HG02970 (cell line): ENCODE measurements at regions not wholly inside any gene's neighbourhood (a gene's known extent, or its start where the extent isn't known, plus 50 kb on each side); places are given as distances from the start of the nearest gene placed in this dataset.
"Not testable (repeated sequence)": the region's sequence is repeated elsewhere in the genome, so short reads cannot be mapped to it uniquely, and the experiment has no call there.

Source experiments
- ATAC-seq: cut with Tn5 transposase; IDR thresholded peaks from one replicate; pipeline ENCODE4 v1.9.1; 2021; ENCODE audit warnings: mild to moderate bottlenecking, moderate library complexity, moderate number of reproducible peaks; ENCODE audit not compliant: unreplicated experiment, low FRiP score

DNA sequence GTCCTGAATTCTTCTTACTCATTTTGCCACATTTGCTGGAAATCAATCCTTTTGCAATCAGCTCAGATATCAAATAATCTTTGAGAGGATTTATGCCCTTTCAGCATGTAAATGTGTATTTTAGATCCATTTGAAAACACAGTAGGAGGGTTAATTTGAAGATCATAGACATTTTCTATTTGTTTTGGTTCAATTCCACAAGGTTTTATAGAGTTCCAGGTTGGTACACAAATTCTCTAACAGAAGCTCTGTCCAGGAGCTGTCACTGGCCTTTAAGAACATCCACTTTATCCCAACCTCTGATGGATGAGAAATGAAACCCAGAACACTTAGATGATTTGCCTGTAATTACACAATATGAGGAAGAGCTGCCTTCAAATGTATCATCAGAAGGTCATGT, 157.3 kb upstream of the CHAC2 start:
- no peak for ATAC-seq

GRCh38 chr2:53609551-53609950, 158.1 kb upstream of the CHAC2 start:
- ATAC-seq = no peak

DNA sequence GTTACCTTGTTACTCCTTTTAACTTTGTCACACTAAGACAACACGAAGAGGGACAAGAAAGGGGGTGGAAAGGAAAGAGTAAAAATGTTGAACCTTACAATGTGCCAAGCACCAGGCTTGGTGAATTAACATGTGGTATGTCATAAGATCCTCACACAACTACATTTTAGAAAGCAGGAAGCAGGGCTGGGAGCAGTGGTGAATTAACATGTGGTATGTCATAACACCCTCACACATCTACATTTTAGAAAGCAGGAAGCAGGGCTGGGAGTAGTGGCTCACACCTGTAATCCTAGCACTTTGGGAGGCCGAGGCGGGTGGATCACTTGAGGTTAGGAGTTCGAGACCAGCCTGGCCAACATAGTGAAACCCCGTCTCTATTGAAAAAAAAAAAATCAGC, 159.3 kb upstream of the CHAC2 start:
- ATAC-seq = no peak

DNA sequence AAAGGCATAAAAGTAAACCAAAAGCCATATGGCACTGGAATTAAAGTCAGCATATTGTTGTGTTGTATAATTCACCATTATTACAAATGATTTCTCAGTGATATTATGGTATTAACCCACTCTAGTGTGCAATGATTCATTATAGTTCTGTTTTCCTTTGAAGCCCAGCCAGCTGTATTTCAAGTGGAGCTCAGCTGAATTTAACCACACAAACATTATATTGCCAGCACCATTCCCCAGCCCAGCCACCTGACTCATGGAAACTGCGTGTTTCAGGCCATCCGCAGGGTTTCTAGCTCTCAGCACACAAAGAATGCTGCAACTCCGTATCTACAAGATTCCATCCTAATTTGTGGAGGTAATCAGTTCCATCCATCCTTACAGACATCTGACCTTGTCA, 166.8 kb upstream of the CHAC2 start:
- no peak for ATAC-seq

- not testable (repeated sequence) for ATAC-seq
These were observed 180.6 kb upstream of the CHAC2 start for GRCh38 chr2:53586733-53587612.

DNA sequence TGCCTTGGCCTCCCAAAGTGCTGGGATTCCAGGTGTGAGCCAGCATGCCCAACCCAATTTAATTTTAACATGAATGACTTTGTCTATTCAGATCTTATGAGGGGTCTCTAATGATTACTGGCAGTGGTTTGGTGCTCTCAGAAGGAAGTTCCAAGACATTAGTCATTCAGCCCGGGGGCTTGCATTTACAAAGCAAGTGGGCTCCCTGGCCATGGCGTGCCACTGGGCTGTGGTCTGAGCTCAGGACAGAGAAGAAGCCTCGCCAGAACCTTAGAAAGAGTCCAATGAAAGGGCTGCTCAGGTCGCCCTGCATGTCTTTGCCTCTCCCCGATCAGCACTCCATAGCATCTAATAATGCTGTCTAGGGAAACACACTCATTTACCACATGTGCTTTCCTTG, 182.6 kb upstream of the CHAC2 start:
- no peak for ATAC-seq

GRCh38 chr2:53583583-53583982, 184.0 kb upstream of the CHAC2 start:
- no peak for ATAC-seq

DNA sequence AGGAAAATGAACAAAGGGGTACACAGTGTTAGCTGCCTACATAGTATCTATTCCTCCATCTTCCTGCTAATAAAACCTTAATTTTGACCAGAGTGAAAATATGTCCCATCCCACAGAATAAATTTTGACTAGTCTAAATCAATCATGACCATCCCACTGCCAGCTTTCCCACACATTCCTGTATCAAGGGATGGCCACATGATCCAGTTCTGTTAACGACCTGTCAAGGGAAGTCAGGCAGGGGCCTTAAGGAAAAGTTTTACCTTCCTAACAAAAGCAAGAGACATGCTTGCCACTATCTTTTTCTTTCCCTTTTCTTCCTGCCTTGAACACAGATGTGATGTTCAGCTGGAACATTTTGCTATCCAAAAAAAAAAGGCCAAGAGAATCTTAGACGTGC, 185.0 kb upstream of the CHAC2 start:
- ATAC-seq = no peak

DNA sequence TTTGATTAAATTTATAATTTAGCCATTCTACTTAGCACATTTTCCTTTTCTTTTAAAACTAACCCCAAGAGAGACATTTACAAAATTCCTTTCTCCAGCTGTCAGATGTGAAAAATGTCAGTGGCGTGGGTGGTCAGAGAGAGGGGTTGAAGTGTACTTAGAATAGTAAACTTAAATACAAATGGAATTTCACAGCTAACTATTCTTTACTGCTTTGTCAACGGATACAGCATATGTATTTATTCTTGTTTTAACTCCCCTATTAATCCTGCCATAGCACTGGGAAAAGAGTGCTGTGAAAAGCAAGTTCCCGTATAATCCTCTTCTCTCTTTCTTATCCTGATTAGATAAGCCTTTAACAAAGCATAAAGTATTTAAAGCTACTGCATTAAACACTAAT, 191.4 kb upstream of the CHAC2 start:
- ATAC-seq = no peak

DNA sequence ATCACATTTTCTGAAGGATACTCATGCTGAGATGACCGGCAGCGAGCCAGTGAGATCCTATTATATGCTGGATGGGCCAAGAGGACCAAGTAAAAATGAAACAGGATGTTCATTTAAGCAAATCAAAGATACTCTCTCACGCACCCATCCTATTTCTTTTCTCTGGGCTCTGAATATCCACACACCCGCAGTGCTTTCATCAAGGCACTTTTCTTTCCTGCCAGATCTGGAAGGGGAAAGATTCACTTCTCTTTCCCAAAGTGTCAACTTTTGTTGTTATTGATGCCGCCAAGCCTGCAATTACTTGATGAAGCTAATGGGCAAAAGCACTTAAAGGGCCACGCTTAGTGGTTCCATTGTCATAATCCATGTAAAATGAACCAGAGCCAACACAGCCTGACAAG, 191.9 kb upstream of the CHAC2 start:
- ATAC-seq = no peak

DNA sequence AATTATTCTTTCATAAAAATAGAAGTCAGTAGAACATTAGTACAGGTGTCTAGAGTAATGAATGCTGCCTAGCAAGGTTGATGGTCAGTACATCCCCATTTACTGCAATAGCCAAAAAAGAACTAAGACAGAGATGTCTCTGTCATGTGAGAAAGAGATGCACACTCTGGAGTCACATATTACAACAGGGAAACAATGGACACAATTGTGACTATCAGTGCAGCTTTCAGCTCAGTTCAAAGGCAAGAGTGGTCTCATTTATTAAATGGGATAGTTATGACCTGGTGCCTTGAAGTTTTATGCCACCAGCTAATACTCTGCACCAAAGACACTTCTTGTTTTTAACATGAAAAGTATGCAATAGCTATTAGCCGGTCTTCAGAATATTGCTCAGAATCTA, 194.9 kb upstream of the CHAC2 start:
- no peak for ATAC-seq

- ATAC-seq = no peak
These were observed 197.5 kb upstream of the CHAC2 start for GRCh38 chr2:53569957-53570727.

GRCh38 chr2:53568469-53568868, 199.1 kb upstream of the CHAC2 start:
- ATAC-seq = no peak

- ATAC-seq = no peak
These were observed 200.5 kb upstream of the CHAC2 start for GRCh38 chr2:53567073-53567472.

DNA sequence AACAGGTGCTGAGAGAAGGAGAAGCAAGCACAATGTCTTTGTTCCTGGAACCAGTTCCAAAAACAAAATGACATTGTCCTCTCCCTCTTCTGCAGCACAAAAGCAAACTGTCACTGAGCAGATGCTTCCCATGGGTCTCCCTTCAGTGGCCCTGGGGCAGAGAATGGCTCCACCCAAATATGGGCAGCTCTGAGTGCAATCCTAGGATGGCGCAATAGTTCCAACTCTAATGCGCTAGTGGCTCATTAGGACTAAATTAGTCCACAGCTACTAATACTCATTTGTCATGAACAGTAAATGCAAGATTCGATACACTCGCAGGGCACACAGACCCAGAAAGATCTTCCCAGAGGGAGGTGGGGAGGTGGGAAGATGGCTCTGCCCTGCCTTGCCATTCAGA, 205.2 kb upstream of the CHAC2 start:
- ATAC-seq = no peak

- no peak for ATAC-seq
These were observed 206.4 kb upstream of the CHAC2 start for GRCh38 chr2:53561155-53561554.

DNA sequence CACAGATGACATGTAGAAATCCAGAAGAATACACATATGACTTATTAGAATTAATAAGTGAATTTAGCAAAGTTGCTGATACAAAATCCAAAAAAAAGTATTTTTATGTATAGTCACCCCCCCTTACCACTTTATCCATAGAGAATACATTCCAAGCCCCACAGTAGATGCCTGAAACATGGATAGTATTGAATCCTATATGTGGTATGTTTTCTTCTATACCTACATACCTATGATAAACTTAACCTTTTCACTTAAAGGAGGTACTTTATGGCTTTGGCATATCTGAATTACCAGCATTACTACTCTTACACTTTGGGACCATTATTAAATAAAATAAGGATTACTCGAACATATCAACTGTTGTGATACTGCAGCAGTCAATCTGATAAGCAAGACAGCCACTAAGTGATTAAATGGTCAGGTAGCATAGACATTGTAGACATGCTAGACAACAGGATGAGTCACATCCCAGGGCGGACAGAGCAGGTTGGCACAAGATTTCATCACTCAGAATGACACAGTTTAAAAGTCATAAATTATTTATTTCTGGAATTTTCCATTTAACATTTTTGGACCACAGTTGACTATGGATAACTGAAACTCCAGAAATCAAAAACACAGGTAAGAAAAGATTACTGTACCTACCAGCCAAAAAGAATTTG, 208.2 kb upstream of the CHAC2 start:
- no peak for ATAC-seq

GRCh38 chr2:53558867-53559266, 208.7 kb upstream of the CHAC2 start:
- no peak for ATAC-seq

DNA sequence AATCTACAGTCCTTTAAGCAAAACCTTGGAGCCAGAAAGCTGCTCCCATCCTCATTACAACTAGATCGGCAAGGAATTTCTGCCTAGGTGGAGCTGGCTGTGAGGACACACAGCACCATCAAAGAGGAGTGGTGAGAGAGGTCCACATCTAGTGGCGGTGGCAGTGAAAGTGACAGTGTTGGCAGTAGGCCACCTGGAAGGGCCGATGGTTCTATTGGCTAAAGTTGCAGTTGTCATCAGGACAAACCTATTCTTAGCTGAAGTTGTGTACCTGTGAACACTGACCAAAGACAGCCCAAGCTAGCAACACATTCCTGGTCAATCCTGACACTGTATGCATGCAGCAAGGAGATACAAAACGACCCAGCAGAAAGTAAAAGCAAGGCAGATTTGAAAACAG, 218.1 kb upstream of the CHAC2 start:
- ATAC-seq = no peak

DNA sequence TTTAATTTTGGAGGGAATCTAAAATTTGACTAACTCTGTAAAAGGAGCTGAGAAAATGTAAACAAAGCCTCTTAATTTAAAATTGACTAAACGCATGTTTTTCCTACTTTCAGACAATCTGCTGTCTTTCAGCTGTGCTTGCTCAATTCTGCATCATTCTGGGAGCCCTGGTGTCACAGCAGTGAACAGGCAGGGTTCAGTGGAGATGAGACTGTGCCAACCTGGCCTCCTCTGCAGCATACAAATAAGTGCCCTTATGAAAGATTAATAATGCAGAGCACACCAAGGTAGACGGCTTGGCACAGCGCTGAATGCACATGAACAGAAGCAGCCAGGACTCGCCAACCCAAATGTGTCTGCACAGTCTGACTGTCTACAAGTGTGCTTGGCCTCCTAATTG, 222.0 kb upstream of the CHAC2 start:
- no peak for ATAC-seq

DNA sequence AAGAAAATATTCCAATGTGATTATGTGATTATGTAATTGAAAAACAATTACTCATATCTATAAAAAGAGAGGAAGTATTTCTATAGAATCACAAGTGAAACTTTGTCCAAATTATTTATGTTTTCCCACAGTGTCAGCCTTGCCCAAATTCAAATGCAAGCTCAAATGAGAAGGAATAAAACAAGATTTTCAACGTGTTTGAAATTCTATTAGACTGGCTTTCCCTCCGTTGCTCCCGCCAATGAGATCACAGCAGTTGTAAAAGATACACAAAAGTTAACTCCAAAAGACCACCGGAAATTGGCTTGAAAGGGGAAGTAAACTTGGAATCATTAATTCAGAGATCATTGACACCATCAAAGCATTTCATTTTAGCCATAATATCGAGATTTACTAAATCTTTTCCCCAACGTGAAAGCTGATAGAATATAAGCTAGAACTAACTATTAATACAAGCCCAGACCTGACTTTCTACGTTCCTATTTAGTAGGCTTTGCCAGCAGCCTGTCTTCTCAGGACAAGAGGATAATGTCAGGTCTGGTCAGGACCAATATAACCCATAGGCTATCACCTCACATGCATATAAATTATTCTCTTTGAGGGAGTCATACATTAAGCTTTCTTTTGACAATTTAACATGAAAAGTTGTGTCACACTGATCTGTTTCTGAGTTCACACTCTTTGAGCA, 222.6 kb upstream of the CHAC2 start:
- ATAC-seq = no peak
